Upper lobe of right lung (tissue), 1 donor: ENCODE measurements at regions not wholly inside any gene's neighbourhood (a gene's known extent, or its start where the extent isn't known, plus 50 kb on each side); places are given as distances from the start of the nearest gene placed in this dataset.

Experiments used
- ATAC-seq: fragments of 200-7000 bp; cut with Tn5 transposase; one replicate; pipeline ENCODE4 v1.9.1; 2020; ENCODE audit warnings: mild to moderate bottlenecking, moderate library complexity
- DNase-seq: peaks from one replicate; pipeline ENCODE4 v3.0.0-alpha.2; 2020
- H3K27ac ChIP-seq: fragments of 200-600 bp; one replicate; pipeline ENCODE4 v1.8.0; 2022
- H3K27me3 ChIP-seq: fragments of 200-600 bp; one replicate; pipeline ENCODE4 v1.8.0; 2022; ENCODE audit warnings: mild to moderate bottlenecking
- H3K36me3 ChIP-seq: fragments of 200-600 bp; one replicate; pipeline ENCODE4 v1.8.0; 2022
- H3K4me1 ChIP-seq: fragments of 200-600 bp; one replicate; pipeline ENCODE4 v1.8.0; 2022
- H3K4me3 ChIP-seq: fragments of 200-600 bp; one replicate; pipeline ENCODE4 v1.8.0; 2022; ENCODE audit warnings: mild to moderate bottlenecking
- H3K9me3 ChIP-seq: fragments of 200-600 bp; one replicate; pipeline ENCODE4 v1.8.0; 2022
- intact Hi-C: fragments of 100-400 bp; cut with DNase I; formaldehyde crosslinking; loops from one replicate; pipeline ENCODE4 v1.11.0; 2022
- TF ChIP-seq, protein P1 (sequence below): fragments of 200-600 bp; IDR thresholded peaks from one replicate; pipeline ENCODE4 v1.8.0; 2022; ENCODE audit warnings: antibody characterized with exemption
- donor health status: DM: no; HTN: yes; CAD: no; lungs with severe emphysema.

DNA sequence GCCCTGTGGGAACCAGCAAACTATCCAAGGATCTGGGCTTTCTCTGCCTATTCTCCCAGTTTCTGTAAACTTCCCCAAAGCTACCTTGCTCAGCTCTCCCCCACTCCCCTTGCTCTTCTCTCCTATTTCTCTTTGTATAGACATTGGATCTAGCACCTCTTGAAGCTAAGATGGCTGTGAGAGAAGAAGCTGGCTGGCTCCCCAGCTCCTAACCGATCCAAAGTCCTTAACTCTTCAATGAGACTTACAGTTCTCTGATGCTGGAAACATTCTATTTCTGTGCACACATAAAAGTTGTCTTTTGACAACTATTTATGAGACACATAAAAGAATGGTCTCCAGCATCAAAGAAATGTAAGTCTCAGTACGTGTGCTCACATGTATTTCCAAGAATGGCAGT, 70.6 kb upstream of the C3orf80 start:
- no peaks in the 10 kb centered on the region for H3K36me3 ChIP-seq
- TF ChIP-seq, protein P1, sequence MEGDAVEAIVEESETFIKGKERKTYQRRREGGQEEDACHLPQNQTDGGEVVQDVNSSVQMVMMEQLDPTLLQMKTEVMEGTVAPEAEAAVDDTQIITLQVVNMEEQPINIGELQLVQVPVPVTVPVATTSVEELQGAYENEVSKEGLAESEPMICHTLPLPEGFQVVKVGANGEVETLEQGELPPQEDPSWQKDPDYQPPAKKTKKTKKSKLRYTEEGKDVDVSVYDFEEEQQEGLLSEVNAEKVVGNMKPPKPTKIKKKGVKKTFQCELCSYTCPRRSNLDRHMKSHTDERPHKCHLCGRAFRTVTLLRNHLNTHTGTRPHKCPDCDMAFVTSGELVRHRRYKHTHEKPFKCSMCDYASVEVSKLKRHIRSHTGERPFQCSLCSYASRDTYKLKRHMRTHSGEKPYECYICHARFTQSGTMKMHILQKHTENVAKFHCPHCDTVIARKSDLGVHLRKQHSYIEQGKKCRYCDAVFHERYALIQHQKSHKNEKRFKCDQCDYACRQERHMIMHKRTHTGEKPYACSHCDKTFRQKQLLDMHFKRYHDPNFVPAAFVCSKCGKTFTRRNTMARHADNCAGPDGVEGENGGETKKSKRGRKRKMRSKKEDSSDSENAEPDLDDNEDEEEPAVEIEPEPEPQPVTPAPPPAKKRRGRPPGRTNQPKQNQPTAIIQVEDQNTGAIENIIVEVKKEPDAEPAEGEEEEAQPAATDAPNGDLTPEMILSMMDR, result no peak
- H3K9me3 ChIP-seq, result no peaks in the 10 kb centered on the region
- H3K27ac ChIP-seq, result no peak overlapping the region
- no peaks in the 10 kb centered on the region for H3K4me1 ChIP-seq
- intact Hi-C loops, result no loop called here
- ATAC-seq, result no peak
- DNase-seq, result no peak
- no peak overlapping the region for H3K4me3 ChIP-seq
- peaks cover 7% of the 10 kb centered on the region for H3K27me3 ChIP-seq

DNA sequence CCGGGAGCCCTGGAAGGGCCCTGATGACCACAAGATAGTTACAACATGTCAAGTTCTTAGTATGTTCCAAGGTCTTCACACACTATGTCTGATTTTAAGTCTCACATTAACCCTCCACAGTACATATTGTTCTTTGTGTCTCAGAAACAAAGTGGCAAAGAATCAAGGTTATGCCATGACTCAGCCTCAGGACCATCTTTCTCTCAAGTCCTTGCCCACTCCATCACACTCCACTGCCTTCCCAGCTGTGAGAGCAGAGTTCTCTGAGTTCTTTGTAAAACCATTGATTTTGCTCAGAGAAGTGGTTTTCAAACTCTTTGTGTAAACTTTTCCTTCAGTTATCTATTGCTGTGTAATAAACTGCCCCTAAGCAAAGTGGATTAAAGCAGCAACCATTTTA, 67.9 kb upstream of the C3orf80 start:
- intact Hi-C loops, result no loop called here
- Histone ChIP-seq H3K36me3 (no peaks in the 10 kb centered on the region), H3K27ac (no peak overlapping the region), H3K4me3 (no peak overlapping the region), H3K27me3 (peaks cover 7% of the 10 kb centered on the region), H3K9me3 (no peaks in the 10 kb centered on the region), H3K4me1 (no peaks in the 10 kb centered on the region)
- TF ChIP-seq, protein P1, result no peak
- ATAC-seq, result no peak
- no peak for DNase-seq

DNA sequence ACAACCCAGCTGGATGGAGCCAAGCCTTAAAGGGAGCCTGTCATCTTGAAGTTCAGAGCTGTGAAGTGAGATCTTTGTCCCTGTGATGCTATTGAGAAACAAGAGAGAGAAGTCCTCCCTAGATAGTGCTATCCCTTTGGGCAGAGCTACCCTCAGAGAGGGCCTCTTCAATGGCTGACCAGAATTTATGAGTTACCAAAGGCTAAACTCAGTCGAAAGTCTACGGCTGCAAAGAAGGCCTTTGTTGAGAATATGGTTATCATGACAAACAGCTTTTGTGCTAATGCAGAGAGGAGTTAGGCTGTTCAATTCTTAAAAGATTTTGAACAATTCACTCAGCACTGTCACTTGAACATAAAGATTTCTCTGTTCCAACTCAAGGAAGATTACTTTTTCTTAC, 65.9 kb upstream of the C3orf80 start:
- Histone ChIP-seq H3K27me3 (peaks cover 7% of the 10 kb centered on the region), H3K9me3 (no peaks in the 10 kb centered on the region), H3K4me1 (no peaks in the 10 kb centered on the region), H3K36me3 (no peaks in the 10 kb centered on the region), H3K4me3 (no peak overlapping the region), H3K27ac (no peak overlapping the region)
- ATAC-seq, result no peak
- TF ChIP-seq, protein P1, result no peak
- DNase-seq, result no peak
- intact Hi-C loops, result no loop called here

DNA sequence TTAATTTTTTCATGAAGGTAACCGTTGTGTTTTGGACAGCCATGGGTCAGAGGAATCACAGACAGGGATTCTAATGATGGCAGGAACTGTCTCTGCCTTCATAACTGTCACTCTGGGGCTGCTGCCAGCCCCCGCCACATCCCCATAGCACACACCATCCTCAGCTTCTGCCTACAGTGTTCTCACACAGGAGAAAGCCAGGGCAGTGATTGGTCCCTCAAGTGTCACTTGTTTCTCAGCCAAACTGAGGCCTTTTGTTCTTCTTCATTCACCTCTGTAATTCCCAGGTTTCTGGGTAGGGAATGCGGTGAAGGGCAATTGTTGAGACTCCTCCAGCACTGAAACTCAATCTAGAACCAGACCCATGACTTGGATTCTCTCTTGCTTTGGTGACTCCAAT, 65.4 kb upstream of the C3orf80 start:
- no peak overlapping the region for H3K4me3 ChIP-seq
- H3K36me3 ChIP-seq, result no peaks in the 10 kb centered on the region
- intact Hi-C loops, result loop anchor here (5.0 kb wide), 1 partner anchor 182 kb away; no protein-coding TSS in a partner anchor
- no peak overlapping the region for H3K27ac ChIP-seq
- no peak for ATAC-seq
- no peaks in the 10 kb centered on the region for H3K4me1 ChIP-seq
- TF ChIP-seq, protein P1, result no peak
- no peaks in the 10 kb centered on the region for H3K9me3 ChIP-seq
- H3K27me3 ChIP-seq, result peaks cover 7% of the 10 kb centered on the region
- DNase-seq, result no peak

DNA sequence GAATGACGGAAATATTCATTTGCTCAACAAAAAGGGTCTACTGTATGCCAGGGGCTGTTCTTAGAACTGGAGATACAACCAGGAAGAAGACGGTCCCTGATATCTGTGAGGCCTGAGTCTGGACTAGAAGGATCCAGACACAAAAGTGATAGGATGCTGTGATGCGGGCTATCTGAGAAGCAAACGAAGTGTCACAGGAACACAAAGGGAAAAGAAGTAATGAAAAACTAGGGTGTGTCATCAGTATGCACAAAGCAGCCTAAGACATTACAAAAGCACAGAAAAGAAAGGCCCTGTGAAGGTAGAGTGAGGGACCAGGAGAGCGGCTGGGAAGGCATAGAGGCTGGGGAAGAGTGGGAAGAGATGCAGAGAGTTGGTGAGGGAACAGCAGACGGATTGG, 63.3 kb upstream of the C3orf80 start:
- no peaks in the 10 kb centered on the region for H3K4me1 ChIP-seq
- H3K27me3 ChIP-seq, result peaks cover 7% of the 10 kb centered on the region
- DNase-seq (no peak), ATAC-seq (no peak)
- H3K27ac ChIP-seq, result no peak overlapping the region
- no peaks in the 10 kb centered on the region for H3K36me3 ChIP-seq
- H3K4me3 ChIP-seq, result no peak overlapping the region
- H3K9me3 ChIP-seq, result no peaks in the 10 kb centered on the region
- TF ChIP-seq, protein P1, result no peak
- intact Hi-C loops, result loop anchor here (5.0 kb wide), 1 partner anchor 180 kb away; no protein-coding TSS in a partner anchor

DNA sequence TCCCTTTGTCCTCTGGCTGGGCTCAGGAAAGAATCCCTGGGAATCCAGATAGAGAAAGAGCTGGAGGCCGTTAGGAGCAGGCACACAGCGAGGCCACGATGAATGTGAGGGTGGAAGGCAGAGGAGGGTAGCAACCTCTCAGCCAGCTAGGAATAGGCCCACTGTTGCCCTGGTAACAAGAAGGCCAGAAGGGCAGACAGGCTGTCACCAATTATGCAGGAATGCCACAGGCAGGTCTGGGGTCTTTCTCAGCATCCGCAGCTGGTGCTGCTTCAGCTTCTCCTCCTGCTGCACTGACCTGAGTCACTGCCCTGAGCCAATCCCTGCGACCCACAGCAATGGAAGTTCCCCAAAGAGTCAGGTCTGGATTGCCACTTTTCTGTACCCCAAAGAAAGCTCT, 62.8 kb upstream of the C3orf80 start:
- TF ChIP-seq, protein P1, result no peak
- no peak for DNase-seq
- H3K27me3 ChIP-seq, result peaks cover 7% of the 10 kb centered on the region
- H3K4me1 ChIP-seq, result no peaks in the 10 kb centered on the region
- H3K4me3 ChIP-seq, result no peak overlapping the region
- H3K36me3 ChIP-seq, result no peaks in the 10 kb centered on the region
- ATAC-seq, result no peak
- intact Hi-C loops, result loop anchor here (5.0 kb wide), 1 partner anchor 180 kb away; no protein-coding TSS in a partner anchor
- H3K27ac ChIP-seq, result no peak overlapping the region
- H3K9me3 ChIP-seq, result no peaks in the 10 kb centered on the region
